Rectal smooth muscle tissue (tissue), 1 donor: ENCODE measurements at regions not wholly inside any gene's neighbourhood (a gene's known extent, or its start where the extent isn't known, plus 50 kb on each side); places are given as distances from the start of the nearest gene placed in this dataset.

Experiments
- H3K27ac ChIP-seq: one replicate; pipeline ENCODE4 v1.7.0; 2013; ENCODE audit warnings: low read depth, low read length, inconsistent platforms
- H3K27me3 ChIP-seq: one replicate; pipeline ENCODE4 v1.7.0; 2013; ENCODE audit warnings: low read length; ENCODE audit not compliant: control insufficient read depth, insufficient read depth
- H3K36me3 ChIP-seq: one replicate; pipeline ENCODE4 v1.7.0; 2013; ENCODE audit warnings: low read length; ENCODE audit not compliant: control insufficient read depth, insufficient read depth
- H3K4me1 ChIP-seq: one replicate; pipeline ENCODE4 v1.7.0; 2013; ENCODE audit warnings: low read length; ENCODE audit not compliant: control insufficient read depth, insufficient read depth
- H3K4me3 ChIP-seq: one replicate; pipeline ENCODE4 v1.7.0; 2013; ENCODE audit warnings: low read length
- H3K9ac ChIP-seq: one replicate; pipeline ENCODE4 v1.7.0; 2013; ENCODE audit warnings: low read length

DNA sequence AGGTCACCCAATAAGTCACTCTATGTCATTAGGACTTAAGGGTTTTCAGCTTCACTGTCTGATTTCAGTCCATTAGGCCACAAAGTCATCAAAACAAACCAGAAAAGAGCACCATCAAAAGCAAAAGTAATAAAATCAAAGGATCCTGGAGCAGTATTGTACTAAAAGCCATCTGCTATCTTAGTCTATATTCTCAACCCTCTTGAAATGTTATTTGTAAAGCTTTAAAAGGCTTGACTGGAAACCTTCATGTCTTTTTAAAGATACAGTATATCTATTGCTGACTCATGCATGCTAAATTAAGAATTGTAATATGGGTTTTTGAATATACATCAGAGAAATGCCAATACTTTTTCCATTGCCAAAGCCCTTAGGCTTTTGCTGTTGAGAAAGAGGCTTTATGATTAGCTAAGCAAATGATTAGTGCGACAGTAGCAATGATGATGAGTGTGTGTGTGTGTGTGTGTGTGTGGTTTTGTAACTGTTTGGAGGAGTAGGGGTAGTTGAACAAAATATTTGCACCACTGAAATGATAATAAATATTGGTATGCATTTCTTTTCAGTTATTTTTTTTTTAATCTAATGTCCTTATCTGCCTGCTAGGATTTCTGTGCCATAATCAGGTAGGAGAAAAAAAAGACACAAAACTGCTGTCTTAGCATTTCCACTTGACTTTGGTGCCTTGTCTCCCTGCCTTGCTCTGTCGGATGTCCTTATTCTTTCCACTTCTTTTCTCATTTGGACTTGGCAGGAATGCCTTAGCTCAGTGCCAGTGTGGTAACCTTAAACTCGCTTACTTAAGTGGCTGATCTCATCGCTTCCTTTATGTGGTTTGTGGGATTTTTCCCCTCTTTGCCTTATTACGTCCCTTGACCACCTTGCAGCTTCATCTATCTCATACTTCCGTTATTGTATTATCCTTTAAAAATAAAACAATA, 119.7 kb downstream of the PCDH7 start:
- H3K9ac ChIP-seq = no peak overlapping the region
- no peak overlapping the region for H3K27ac ChIP-seq
- H3K27me3 ChIP-seq = no peaks in the 10 kb centered on the region
- no peak overlapping the region for H3K4me3 ChIP-seq
- no peaks in the 10 kb centered on the region for H3K36me3 ChIP-seq
- H3K4me1 ChIP-seq = peaks cover 6% of the 10 kb centered on the region

DNA sequence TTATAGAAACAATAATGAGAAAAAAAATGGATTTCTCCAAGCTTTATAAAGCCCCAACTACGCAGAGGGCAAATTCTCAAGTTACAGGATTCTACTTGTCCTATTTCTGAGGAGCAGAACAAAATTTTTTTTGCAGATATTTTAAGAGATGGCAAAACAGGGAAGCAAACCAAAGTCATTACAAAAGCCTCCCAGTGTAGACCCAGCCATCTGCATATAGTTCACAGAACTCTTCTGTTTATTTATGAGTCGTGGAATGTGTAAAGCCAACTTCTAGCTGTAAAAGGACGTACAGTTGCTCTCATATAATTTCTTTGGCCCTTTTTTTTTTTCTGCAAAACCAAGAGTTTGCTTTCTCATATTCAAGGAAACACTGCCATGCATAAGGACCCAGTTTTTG, 120.4 kb downstream of the PCDH7 start:
- Histone ChIP-seq H3K27me3 (no peaks in the 10 kb centered on the region), H3K4me1 (peaks cover 6% of the 10 kb centered on the region), H3K4me3 (no peak overlapping the region), H3K9ac (no peak overlapping the region), H3K27ac (no peak overlapping the region), H3K36me3 (no peaks in the 10 kb centered on the region)

DNA sequence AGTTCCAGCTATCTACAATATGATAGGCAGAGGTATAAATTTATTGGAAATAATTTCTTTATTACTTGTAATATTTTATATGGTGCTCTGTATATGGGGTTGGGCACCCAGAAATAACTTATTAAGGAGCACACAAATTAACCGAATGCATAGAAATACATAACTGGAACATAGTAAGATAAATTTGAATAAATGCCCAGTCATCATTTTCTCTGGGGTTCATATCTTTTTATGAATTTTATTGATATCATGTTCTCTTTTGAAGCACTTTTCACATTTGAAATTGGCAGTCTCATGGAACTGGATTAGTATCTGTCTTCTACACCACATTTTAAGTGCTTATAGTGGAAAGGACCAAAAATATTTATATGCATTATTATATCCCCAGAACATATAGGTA, 122.0 kb downstream of the PCDH7 start:
- H3K4me1 ChIP-seq = peaks cover 3% of the 10 kb centered on the region
- no peaks in the 10 kb centered on the region for H3K27me3 ChIP-seq
- no peak overlapping the region for H3K9ac ChIP-seq
- no peak overlapping the region for H3K27ac ChIP-seq
- H3K4me3 ChIP-seq = no peak overlapping the region
- H3K36me3 ChIP-seq = no peaks in the 10 kb centered on the region

DNA sequence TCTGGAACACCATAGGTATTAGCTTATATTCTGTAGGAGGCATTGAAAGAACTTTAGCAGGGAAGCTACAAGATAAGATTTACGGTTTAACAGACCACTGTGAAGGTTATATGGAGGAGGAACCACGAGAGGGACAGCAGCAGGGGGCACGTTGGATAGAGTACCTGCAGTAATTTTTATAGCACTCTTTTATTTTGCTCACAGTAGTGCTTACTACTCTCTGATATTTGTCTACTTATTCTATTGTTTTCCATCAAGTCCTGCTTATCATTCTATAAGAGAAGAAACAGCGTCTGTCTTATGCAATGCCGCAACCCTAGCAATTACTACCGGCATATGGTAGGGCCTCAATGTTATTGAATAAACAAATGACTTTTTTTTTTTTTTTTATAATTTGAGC, 122.5 kb downstream of the PCDH7 start:
- H3K27me3 ChIP-seq = no peaks in the 10 kb centered on the region
- H3K9ac ChIP-seq = no peak overlapping the region
- no peaks in the 10 kb centered on the region for H3K36me3 ChIP-seq
- peaks cover 3% of the 10 kb centered on the region for H3K4me1 ChIP-seq
- H3K4me3 ChIP-seq = no peak overlapping the region
- H3K27ac ChIP-seq = no peak overlapping the region

DNA sequence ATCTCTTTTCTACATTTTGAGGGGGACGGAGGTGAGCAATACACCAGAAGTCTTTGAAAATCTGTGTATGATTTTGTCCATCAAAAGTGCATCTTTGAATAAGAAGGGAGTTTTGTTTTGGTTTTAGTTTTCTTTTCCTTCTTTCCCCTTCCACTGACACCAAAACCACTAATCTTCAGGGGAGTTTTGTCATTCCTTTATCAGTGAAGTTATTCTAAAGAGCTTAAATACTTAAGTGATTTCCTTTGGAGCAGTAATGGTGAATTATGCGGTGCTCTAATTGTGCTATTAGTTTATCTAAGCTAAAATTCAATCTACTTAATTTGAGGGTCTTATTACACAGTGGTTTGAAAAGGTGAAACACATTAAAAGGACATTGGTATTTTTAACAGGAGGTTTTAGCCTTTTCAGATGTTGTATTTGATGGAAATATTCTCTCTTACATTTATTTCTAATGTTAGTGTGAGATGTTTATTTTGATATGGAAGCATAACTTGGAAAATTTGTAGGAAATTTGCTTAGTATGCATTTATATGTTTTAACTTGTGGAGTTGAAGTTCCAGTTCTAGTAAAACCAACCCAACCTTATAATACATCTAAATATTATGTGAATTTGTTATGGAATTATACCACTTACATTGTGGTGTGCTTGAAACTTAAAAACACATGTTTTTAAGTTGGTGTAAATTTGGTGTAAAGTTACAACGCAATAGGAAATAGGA, 124.9 kb downstream of the PCDH7 start:
- no peaks in the 10 kb centered on the region for H3K36me3 ChIP-seq
- no peak overlapping the region for H3K27ac ChIP-seq
- H3K9ac ChIP-seq = no peak overlapping the region
- no peak overlapping the region for H3K4me3 ChIP-seq
- H3K4me1 ChIP-seq = peaks cover 8% of the 10 kb centered on the region
- no peaks in the 10 kb centered on the region for H3K27me3 ChIP-seq

DNA sequence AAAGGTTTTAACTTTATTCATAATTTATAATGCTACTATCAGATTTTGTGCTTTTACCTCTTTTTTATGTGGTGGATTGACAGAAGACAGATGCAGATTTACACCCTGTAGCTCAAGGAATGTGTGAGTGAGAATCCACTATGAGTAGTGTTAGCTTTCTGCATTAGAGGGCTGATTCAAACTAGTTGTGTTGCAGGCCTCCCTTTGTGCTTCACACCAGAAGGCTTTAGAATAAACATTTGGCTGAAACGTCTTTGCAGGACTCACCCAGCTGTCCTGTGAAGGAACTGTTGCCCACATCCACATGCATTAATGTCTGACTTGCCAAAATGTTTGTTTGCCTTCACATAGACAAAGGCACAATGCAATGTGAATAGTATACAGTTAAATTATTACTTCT, 127.0 kb downstream of the PCDH7 start:
- H3K36me3 ChIP-seq = no peaks in the 10 kb centered on the region

DNA sequence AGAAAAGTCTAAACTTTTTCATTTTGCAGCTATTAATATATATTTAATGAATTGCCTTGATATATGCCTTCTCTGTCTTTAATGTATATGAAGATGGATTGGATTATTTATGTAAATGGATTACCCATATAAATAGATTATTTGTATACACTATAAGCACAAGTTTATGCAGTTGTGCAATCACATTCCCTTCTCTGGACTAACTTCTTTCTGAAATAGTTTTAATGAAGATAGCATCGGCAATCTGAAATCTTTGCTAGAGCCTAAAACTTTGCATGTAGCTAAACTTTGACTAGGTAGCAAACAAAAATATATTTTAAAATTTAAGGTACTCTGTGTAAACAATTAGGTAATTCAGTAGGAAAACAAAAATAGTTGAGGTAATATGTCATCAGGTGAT, 127.8 kb downstream of the PCDH7 start:
- H3K27ac ChIP-seq = no peak overlapping the region
- no peaks in the 10 kb centered on the region for H3K36me3 ChIP-seq
- H3K4me3 ChIP-seq = no peak overlapping the region
- H3K9ac ChIP-seq = no peak overlapping the region
- H3K27me3 ChIP-seq = no peaks in the 10 kb centered on the region
- peaks cover 8% of the 10 kb centered on the region for H3K4me1 ChIP-seq

More for the DNA sequence above, 127.0 kb downstream of the PCDH7 start:
- H3K4me1 ChIP-seq = peaks cover 8% of the 10 kb centered on the region
- no peak overlapping the region for H3K27ac ChIP-seq
- H3K4me3 ChIP-seq = no peak overlapping the region
- H3K27me3 ChIP-seq = no peaks in the 10 kb centered on the region
- H3K9ac ChIP-seq = no peak overlapping the region

DNA sequence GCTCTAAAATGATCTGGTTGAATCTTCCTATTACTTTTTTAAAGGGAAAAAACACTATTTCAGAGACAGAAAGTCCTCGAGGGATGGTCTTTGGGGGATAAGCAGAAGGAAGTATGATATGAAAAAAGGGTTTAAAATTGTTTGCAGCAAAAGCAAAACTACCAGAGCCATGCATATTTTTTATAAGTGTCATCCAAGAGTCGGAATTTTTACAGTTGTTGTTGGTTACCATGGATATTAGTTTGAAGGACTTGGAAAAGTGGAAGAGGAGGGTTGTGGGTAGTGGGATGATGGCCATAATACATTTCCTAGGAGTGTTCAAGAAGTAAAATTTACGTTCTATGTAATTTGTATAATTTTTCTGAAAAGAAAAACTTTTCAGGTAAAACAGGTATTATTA, 134.4 kb downstream of the PCDH7 start:
- Histone ChIP-seq H3K4me3 (no peak overlapping the region), H3K27ac (no peak overlapping the region), H3K27me3 (no peaks in the 10 kb centered on the region), H3K9ac (no peak overlapping the region), H3K36me3 (no peaks in the 10 kb centered on the region), H3K4me1 (peaks cover 9% of the 10 kb centered on the region)

DNA sequence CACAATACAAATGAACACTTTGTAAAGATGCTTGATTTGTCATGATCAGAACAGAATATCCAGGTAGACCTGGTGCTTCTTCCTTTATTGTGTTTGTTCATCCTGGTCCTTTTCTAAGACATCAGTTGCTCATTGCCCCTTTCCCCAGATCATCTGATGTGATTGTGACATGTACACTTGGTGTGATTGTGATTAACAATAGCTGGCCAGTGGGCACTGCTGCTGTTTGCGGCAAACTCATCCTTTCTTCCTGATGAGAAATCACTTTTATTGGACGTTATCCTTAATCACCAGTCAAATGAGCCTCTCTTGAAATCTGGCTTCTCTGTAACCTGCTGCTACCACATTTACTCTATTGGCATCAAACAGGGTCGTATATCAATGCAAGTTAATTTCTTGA, 135.1 kb downstream of the PCDH7 start:
- H3K9ac ChIP-seq = no peak overlapping the region
- H3K27ac ChIP-seq = no peak overlapping the region
- H3K36me3 ChIP-seq = no peaks in the 10 kb centered on the region
- no peaks in the 10 kb centered on the region for H3K27me3 ChIP-seq
- no peak overlapping the region for H3K4me3 ChIP-seq
- H3K4me1 ChIP-seq = peaks cover 9% of the 10 kb centered on the region

DNA sequence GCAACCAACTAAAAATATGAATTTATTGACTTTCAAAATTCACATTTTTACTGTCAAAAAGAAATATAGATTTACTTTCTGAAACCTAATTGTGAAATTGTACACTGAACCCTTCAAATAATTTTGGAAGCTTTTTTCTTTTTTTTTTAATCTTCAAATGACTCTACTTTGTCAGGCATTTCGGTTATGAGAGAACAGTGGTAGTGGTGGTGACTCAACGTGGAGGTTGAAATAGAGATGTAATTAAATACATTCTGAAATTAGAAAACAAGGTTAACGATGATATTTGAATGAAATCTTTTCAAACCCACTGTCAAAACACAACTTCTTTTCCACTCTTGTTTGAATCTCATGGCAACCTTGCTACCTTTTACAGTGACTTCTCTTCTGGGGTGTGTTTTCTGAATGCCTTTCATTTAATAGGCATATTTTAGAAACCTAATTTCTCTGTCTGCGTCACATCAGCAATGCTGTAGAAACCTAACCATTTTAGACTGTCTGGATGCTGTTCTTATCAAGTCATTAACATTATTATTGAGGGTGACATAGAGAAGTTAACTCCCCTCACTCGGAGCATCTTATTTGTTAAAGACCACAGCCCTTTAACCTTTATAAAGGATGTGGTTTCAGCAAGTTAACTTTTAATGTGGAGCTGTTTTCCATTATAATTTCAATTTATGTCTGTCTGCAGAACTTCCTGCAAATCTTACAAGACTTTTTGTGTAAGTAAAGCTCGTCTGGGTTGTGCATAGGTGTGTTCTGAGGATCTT, 136.8 kb downstream of the PCDH7 start:
- no peaks in the 10 kb centered on the region for H3K27me3 ChIP-seq
- no peak overlapping the region for H3K27ac ChIP-seq
- H3K4me1 ChIP-seq = peaks cover 9% of the 10 kb centered on the region
- no peak overlapping the region for H3K4me3 ChIP-seq
- H3K9ac ChIP-seq = no peak overlapping the region
- no peaks in the 10 kb centered on the region for H3K36me3 ChIP-seq

DNA sequence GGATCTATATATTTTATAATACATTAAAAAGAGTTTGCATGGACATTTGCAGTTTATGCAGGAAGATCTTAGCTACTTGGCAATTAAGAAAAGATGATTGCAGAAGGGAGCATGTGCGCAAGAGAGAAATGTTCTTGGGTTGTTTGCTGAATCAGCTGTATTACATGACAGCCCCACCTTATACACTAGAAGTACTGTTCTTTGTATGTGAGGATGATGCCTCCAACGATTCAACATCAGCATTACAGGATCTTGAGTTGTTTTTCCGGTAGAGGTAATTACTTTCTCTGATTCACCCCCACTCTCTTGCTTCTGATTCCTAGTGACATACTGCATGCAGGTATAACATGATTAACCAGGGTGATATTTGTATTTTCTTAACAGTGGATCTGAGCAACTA, 140.8 kb downstream of the PCDH7 start:
- Histone ChIP-seq H3K4me1 (peaks cover 35% of the 10 kb centered on the region), H3K4me3 (no peak overlapping the region), H3K27ac (no peak overlapping the region), H3K36me3 (no peaks in the 10 kb centered on the region), H3K27me3 (no peaks in the 10 kb centered on the region), H3K9ac (no peak overlapping the region)

DNA sequence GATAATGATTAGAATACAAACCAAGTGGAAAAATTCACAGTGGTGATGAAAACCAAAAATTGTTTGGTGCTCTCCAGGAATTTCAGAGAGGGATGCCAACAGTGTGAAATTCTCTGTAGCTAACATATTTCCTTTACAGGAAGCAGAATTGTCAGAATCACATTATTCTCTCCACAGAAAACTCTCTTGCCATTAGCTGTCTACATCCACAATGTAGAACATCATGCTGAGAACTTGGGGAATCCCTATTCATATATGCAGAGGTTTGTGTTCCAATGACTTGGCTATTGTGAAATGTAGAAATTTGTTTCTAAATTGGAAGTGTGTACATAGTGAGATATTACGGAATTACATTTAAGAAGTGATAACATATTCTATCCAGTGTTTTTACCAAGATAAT, 142.0 kb downstream of the PCDH7 start:
- Histone ChIP-seq H3K9ac (no peak overlapping the region), H3K27ac (peak overlapping the region; percentile 12), H3K4me1 (peaks cover 44% of the 10 kb centered on the region)

More for the DNA sequence above, 142.0 kb downstream of the PCDH7 start:
- no peaks in the 10 kb centered on the region for H3K27me3 ChIP-seq
- no peaks in the 10 kb centered on the region for H3K36me3 ChIP-seq
- H3K4me3 ChIP-seq = no peak overlapping the region
